CD14-positive monocyte (primary cell): ENCODE measurements at regions not wholly inside any gene's neighbourhood (a gene's known extent, or its start where the extent isn't known, plus 50 kb on each side); places are given as distances from the start of the nearest gene placed in this dataset.

Experiments
- DNase-seq, 3 donors: peaks; one replicate each; pipeline ENCODE4 v3.0.0-alpha.2; 2011 to 2022
- H2AFZ ChIP-seq: 2 replicates; pipeline ENCODE4 v1.6.0; 2012; ENCODE audit warnings: mild to moderate bottlenecking, low read depth, low read length, inconsistent platforms; ENCODE audit not compliant: insufficient read depth, poor library complexity, severe bottlenecking
- H3K27ac ChIP-seq, 2 donors: 1 replicate in 1 of 2; 2 replicates in 1 of 2; pipeline ENCODE4 v1.5.1; 2012 to 2013; ENCODE audit warnings: low read length in 2 of 2, control low read depth in 1 of 2, inconsistent platforms in 1 of 2, low read depth in 1 of 2, mild to moderate bottlenecking in 1 of 2
- H3K27me3 ChIP-seq, 2 donors: one replicate each; pipeline versions ENCODE4 v1.6.0 to v1.6.1; 2011 to 2013; ENCODE audit warnings: low read length in 2 of 2; ENCODE audit not compliant: control insufficient read depth in 2 of 2, insufficient read depth in 2 of 2
- H3K36me3 ChIP-seq, 2 donors: replicated peaks in 1 of 2; 1 replicate in 1 of 2; 2 replicates in 1 of 2; pipeline versions ENCODE4 v1.5.1 to v1.6.1; 2012 to 2013; ENCODE audit warnings: low read length in 2 of 2, control low read depth in 1 of 2, inconsistent platforms in 1 of 2, mild to moderate bottlenecking in 1 of 2; ENCODE audit not compliant: insufficient read depth in 2 of 2, control insufficient read depth in 1 of 2
- H3K4me1 ChIP-seq, 2 donors: 1 replicate in 1 of 2; 2 replicates in 1 of 2; pipeline versions ENCODE4 v1.5.1 to v1.6.1; 2012 to 2013; ENCODE audit warnings: low read length in 2 of 2, control low read depth in 1 of 2, inconsistent platforms in 1 of 2, mild to moderate bottlenecking in 1 of 2, moderate library complexity in 1 of 2; ENCODE audit not compliant: insufficient read depth in 2 of 2, control insufficient read depth in 1 of 2
- H3K4me2 ChIP-seq: replicated peaks from 2 replicates; pipeline ENCODE3; 2012; ENCODE audit warnings: low read length, moderate library complexity, mild to moderate bottlenecking; ENCODE audit not compliant: poor library complexity, severe bottlenecking; ENCODE audit errors: extremely low read depth
- H3K4me3 ChIP-seq, 3 experiments: fragments of 200-600 bp in 1 of 3; sonication (generic) in 1 of 3; replicated peaks in 1 of 3; 1 replicate in 2 of 3; 2 replicates in 1 of 3; pipeline ENCODE4 v1.5.1; 2011 to 2013; ENCODE audit warnings: low read length in 3 of 3, mild to moderate bottlenecking in 3 of 3, control low read depth in 2 of 3, low read depth in 2 of 3, inconsistent platforms in 1 of 3, moderate library complexity in 1 of 3
- H3K79me2 ChIP-seq: 2 replicates; pipeline ENCODE4 v1.6.0; 2012; ENCODE audit warnings: mild to moderate bottlenecking, control low read depth, inconsistent platforms, low read length, moderate library complexity; ENCODE audit not compliant: insufficient read depth
- H3K9ac ChIP-seq: 2 replicates; pipeline ENCODE4 v1.6.0; 2017; ENCODE audit warnings: low read length, mild to moderate bottlenecking; ENCODE audit not compliant: insufficient read depth, poor library complexity, severe bottlenecking
- H3K9me3 ChIP-seq, 2 donors: replicated peaks in 1 of 2; 1 replicate in 1 of 2; 2 replicates in 1 of 2; pipeline versions ENCODE4 v1.5.1 to v1.6.1; 2012 to 2013; ENCODE audit warnings: low read length in 2 of 2, control low read depth in 1 of 2; ENCODE audit not compliant: control insufficient read depth in 1 of 2, insufficient read depth in 1 of 2
- H4K20me1 ChIP-seq: 2 replicates; pipeline ENCODE4 v1.6.0; 2012; ENCODE audit warnings: mild to moderate bottlenecking, low read length, control low read depth, moderate library complexity; ENCODE audit not compliant: insufficient read depth
- H3K27ac Mint-ChIP-seq, 7 donors: one replicate each; pipeline ENCODE4 v1.8.0; 2020; ENCODE audit warnings: mild to moderate bottlenecking in 7 of 7, mixed read lengths in 7 of 7, moderate library complexity in 6 of 7, inconsistent platforms in 2 of 7
- H3K27me3 Mint-ChIP-seq, 3 donors: one replicate each; pipeline ENCODE4 v1.8.0; 2021 to 2022; ENCODE audit warnings: low read depth in 3 of 3, mild to moderate bottlenecking in 3 of 3, mixed read lengths in 3 of 3, moderate library complexity in 3 of 3, inconsistent platforms in 1 of 3
- H3K36me3 Mint-ChIP-seq, 2 donors: one replicate each; pipeline ENCODE4 v1.8.0; 2020; ENCODE audit warnings: mixed read lengths in 2 of 2, inconsistent platforms in 1 of 2, mild to moderate bottlenecking in 1 of 2
- H3K4me1 Mint-ChIP-seq: one replicate; pipeline ENCODE4 v1.8.0; 2020; ENCODE audit warnings: mild to moderate bottlenecking, mixed read lengths
- H3K4me3 Mint-ChIP-seq, 2 donors: one replicate each; pipeline ENCODE4 v1.8.0; 2020; ENCODE audit warnings: mild to moderate bottlenecking in 2 of 2, mixed read lengths in 2 of 2, moderate library complexity in 1 of 2
- H3K9me3 Mint-ChIP-seq, 7 donors: one replicate each; pipeline ENCODE4 v1.8.0; 2020 to 2022; ENCODE audit warnings: mixed read lengths in 7 of 7, mild to moderate bottlenecking in 6 of 7, moderate library complexity in 6 of 7, inconsistent platforms in 2 of 7
- CTCF ChIP-seq: fragments of 200-600 bp; IDR thresholded peaks from one replicate; pipeline ENCODE4 v1.8.0; 2022; ENCODE audit warnings: antibody characterized with exemption, mild to moderate bottlenecking
- WGBS: methylation state at CpG from one replicate; pipeline ENCODE4 v1.1.5; 2013; ENCODE audit warnings: missing lambda C conversion rate; ENCODE audit not compliant: insufficient coverage; 5-methylcytosine and 5-hydroxymethylcytosine counted together
- intact Hi-C, 2 donors: fragments of 100-400 bp; cut with micrococcal nuclease; formaldehyde crosslinking; loops; one replicate each; pipeline versions ENCODE4 v1.15.0 to v1.15.1; 2023

GRCh38 chr16:26497896-26498295 lies 568.8 kb upstream of the C16orf82 start:
- no peak overlapping the region for H3K4me3 ChIP-seq
- no CpG with 5 or more reads among the region's 3 CpGs for WGBS

GRCh38 chr16:26500326-26500725 lies 566.4 kb upstream of the C16orf82 start:
- Mint-ChIP-seq H3K27ac (no peak overlapping the region), H3K27me3 (peaks cover 0 to 2% (median 0%) of the 10 kb centered on the region in 3 donors), H3K4me3 (no peak overlapping the region), H3K4me1 (no peaks in the 10 kb centered on the region), H3K9me3 (peaks cover 0 to 2% (median 0%) of the 10 kb centered on the region in 7 donors), H3K36me3 (no peaks in the 10 kb centered on the region)
- Histone ChIP-seq H3K27me3 (no peaks in the 10 kb centered on the region), H2AFZ (no peak overlapping the region), H3K4me2 (no peak overlapping the region), H3K36me3 (no peaks in the 10 kb centered on the region), H3K9me3 (no peaks in the 10 kb centered on the region), H3K4me1 (no peaks in the 10 kb centered on the region), H3K27ac (no peak overlapping the region), H3K9ac (no peak overlapping the region), H4K20me1 (no peaks in the 10 kb centered on the region), H3K4me3 (no peak overlapping the region), H3K79me2 (no peaks in the 10 kb centered on the region)
- intact Hi-C loops: no loop called here
- TF ChIP-seq CTCF: no peak
- 100% methylated on average over 1 of the region's 6 CpGs for WGBS
- DNase-seq: no peak

More at GRCh38 chr16:26497896-26498295, 568.8 kb upstream of the C16orf82 start:
- intact Hi-C loops: no loop called here
- H3K36me3 Mint-ChIP-seq: no peaks in the 10 kb centered on the region
- Histone ChIP-seq H3K9me3 (no peaks in the 10 kb centered on the region), H3K4me1 (no peaks in the 10 kb centered on the region), H3K27me3 (no peaks in the 10 kb centered on the region), H3K79me2 (no peaks in the 10 kb centered on the region), H3K36me3 (no peaks in the 10 kb centered on the region), H2AFZ (no peak overlapping the region), H3K4me2 (no peak overlapping the region), H4K20me1 (no peaks in the 10 kb centered on the region), H3K27ac (no peak overlapping the region), H3K9ac (no peak overlapping the region)
- no peak overlapping the region for H3K27ac Mint-ChIP-seq
- no peak overlapping the region for H3K4me3 Mint-ChIP-seq
- H3K9me3 Mint-ChIP-seq: peaks cover 0 to 2% (median 0%) of the 10 kb centered on the region in 7 donors
- DNase-seq: no peak
- no peak for TF ChIP-seq CTCF
- no peaks in the 10 kb centered on the region for H3K4me1 Mint-ChIP-seq
- H3K27me3 Mint-ChIP-seq: peaks cover 0 to 2% (median 0%) of the 10 kb centered on the region in 3 donors
